Hepatocyte (in vitro differentiated cells): ENCODE measurements at regions not wholly inside any gene's neighbourhood (a gene's known extent, or its start where the extent isn't known, plus 50 kb on each side); places are given as distances from the start of the nearest gene placed in this dataset.

Source experiments
- EZH2 ChIP-seq: fragments of 200-600 bp; sonication (generic); IDR thresholded peaks from 2 replicates; pipeline ENCODE4 v1.6.1; 2016; ENCODE audit warnings: antibody characterized with exemption, mild to moderate bottlenecking, borderline replicate concordance
- TF ChIP-seq, protein P1 (sequence below): fragments of 200-600 bp; sonication (generic); IDR thresholded peaks from 2 replicates; pipeline ENCODE4 v1.5.1; 2016; ENCODE audit warnings: antibody characterized with exemption, mild to moderate bottlenecking; ENCODE audit not compliant: poor library complexity

DNA sequence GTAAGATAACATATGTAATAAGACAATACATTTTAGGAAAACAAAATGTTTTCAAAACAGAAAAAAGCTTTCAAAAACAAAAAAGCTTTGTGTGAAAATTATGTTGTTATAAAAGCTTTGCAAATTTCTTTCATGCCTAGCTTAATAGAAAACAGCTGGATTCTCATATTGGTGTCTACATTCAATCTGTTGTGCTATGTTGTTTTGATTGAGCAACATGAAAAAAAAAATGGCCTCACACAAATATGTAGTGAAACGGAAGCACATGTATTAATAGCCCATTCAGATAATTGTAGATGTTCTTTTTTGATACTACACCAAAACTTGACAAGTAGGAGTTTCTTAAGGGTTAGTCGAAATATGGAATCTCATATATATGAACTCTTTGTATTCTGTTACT lies 197.5 kb downstream of the ZEB2 start:
- TF ChIP-seq, protein P1, sequence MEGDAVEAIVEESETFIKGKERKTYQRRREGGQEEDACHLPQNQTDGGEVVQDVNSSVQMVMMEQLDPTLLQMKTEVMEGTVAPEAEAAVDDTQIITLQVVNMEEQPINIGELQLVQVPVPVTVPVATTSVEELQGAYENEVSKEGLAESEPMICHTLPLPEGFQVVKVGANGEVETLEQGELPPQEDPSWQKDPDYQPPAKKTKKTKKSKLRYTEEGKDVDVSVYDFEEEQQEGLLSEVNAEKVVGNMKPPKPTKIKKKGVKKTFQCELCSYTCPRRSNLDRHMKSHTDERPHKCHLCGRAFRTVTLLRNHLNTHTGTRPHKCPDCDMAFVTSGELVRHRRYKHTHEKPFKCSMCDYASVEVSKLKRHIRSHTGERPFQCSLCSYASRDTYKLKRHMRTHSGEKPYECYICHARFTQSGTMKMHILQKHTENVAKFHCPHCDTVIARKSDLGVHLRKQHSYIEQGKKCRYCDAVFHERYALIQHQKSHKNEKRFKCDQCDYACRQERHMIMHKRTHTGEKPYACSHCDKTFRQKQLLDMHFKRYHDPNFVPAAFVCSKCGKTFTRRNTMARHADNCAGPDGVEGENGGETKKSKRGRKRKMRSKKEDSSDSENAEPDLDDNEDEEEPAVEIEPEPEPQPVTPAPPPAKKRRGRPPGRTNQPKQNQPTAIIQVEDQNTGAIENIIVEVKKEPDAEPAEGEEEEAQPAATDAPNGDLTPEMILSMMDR: no peak
- TF ChIP-seq EZH2: no peak
